CD4-positive, alpha-beta T cell (primary cell): ENCODE measurements at regions not wholly inside any gene's neighbourhood (a gene's known extent, or its start where the extent isn't known, plus 50 kb on each side); places are given as distances from the start of the nearest gene placed in this dataset.

Experiments
- ATAC-seq: fragments of 200-7000 bp; cut with Tn5 transposase; one replicate; pipeline ENCODE4 v1.10.0; 2022; ENCODE audit warnings: mild to moderate bottlenecking; ENCODE audit not compliant: poor library complexity
- CTCF ChIA-PET: fragments of 350-600 bp; sonication (Branson Sonifier 250); formaldehyde crosslinking; loops from one replicate; lab custom pipeline; 2021; ENCODE audit warnings: antibody characterized with exemption, inconsistent platforms; lab: Charles Lee
- POLR2A ChIA-PET: fragments of 350-600 bp; sonication (Branson Sonifier 250); formaldehyde crosslinking; loops from one replicate; lab custom pipeline; 2021; ENCODE audit warnings: antibody characterized with exemption, inconsistent platforms; lab: Charles Lee
- DNase-seq, 14 experiments: peaks; one replicate each; pipeline ENCODE4 v3.0.0-alpha.2; 2013 to 2020; ENCODE audit warnings: mixed read lengths in 2 of 14
- H3K27ac ChIP-seq, 2 donors: one replicate each; pipeline versions ENCODE4 v1.5.1 to v1.7.0; 2013; ENCODE audit warnings: low read length in 2 of 2, low read depth in 1 of 2, mild to moderate bottlenecking in 1 of 2
- H3K27me3 ChIP-seq, 2 experiments: 1 replicate in 1 of 2; 2 replicates in 1 of 2; pipeline versions ENCODE4 v1.6.1 to v1.7.0; 2013; ENCODE audit warnings: low read length in 2 of 2, control low read depth in 1 of 2, mild to moderate bottlenecking in 1 of 2, moderate library complexity in 1 of 2; ENCODE audit not compliant: insufficient read depth in 2 of 2, control insufficient read depth in 1 of 2
- H3K36me3 ChIP-seq: one replicate; pipeline ENCODE4 v1.6.1; 2013; ENCODE audit warnings: low read length, control low read depth; ENCODE audit not compliant: insufficient read depth
- H3K4me1 ChIP-seq: one replicate; pipeline ENCODE4 v1.6.1; 2013; ENCODE audit warnings: low read length, control low read depth; ENCODE audit not compliant: insufficient read depth
- H3K4me3 ChIP-seq: one replicate; pipeline ENCODE4 v1.5.1; 2013; ENCODE audit warnings: mild to moderate bottlenecking, low read length, moderate library complexity
- H3K9me3 ChIP-seq, 2 experiments: 1 replicate in 1 of 2; 2 replicates in 1 of 2; pipeline versions ENCODE4 v1.6.1 to v1.7.0; 2013; ENCODE audit warnings: low read length in 2 of 2, mild to moderate bottlenecking in 2 of 2, control low read depth in 1 of 2, moderate library complexity in 1 of 2; ENCODE audit not compliant: control insufficient read depth in 1 of 2, insufficient read depth in 1 of 2
- H3K27ac Mint-ChIP-seq: one replicate; pipeline ENCODE4 v1.8.0; 2020; ENCODE audit warnings: mixed read lengths
- H3K27me3 Mint-ChIP-seq: one replicate; pipeline ENCODE4 v1.8.0; 2021; ENCODE audit warnings: mixed read lengths
- H3K36me3 Mint-ChIP-seq: one replicate; pipeline ENCODE4 v1.8.0; 2021; ENCODE audit warnings: low read depth, mixed read lengths
- H3K4me1 Mint-ChIP-seq: one replicate; pipeline ENCODE4 v1.8.0; 2021; ENCODE audit warnings: low read depth, mixed read lengths
- H3K4me3 Mint-ChIP-seq: one replicate; pipeline ENCODE4 v1.8.0; 2020; ENCODE audit warnings: mild to moderate bottlenecking, mixed read lengths
- H3K9me3 Mint-ChIP-seq: one replicate; pipeline ENCODE4 v1.8.0; 2020; ENCODE audit warnings: mixed read lengths
- CTCF ChIP-seq: fragments of 200-600 bp; IDR thresholded peaks from one replicate; pipeline ENCODE4 v1.8.0; 2022; ENCODE audit warnings: antibody characterized with exemption, mild to moderate bottlenecking
- intact Hi-C, 2 experiments: fragments of 100-400 bp; cut with DNase I in 1 of 2; cut with micrococcal nuclease in 1 of 2; formaldehyde crosslinking; loops; one replicate each; pipeline versions ENCODE4 v1.15.1 to v1.9.0; 2023 to 2025; cut with DNase I, micrococcal nuclease

- H3K27ac Mint-ChIP-seq = no peak overlapping the region
These were observed 127.1 kb downstream of the SNX19 start for GRCh38 chr11:130789056-130789640.

GRCh38 chr11:130790689-130791088 lies 125.6 kb downstream of the SNX19 start:
- H3K9me3 Mint-ChIP-seq = no peaks in the 10 kb centered on the region
- H3K36me3 ChIP-seq = no peaks in the 10 kb centered on the region
- peaks cover 6 to 11% of the 10 kb centered on the region in 2 experiments for H3K9me3 ChIP-seq
- H3K4me3 ChIP-seq = no peak overlapping the region
- no peaks in the 10 kb centered on the region for H3K36me3 Mint-ChIP-seq
- intact Hi-C loops = no loop called here
- no peak for TF ChIP-seq CTCF
- no peak overlapping the region for H3K27ac Mint-ChIP-seq
- ChIA-PET CTCF (no interaction called here), POLR2A (no interaction called here)
- H3K4me3 Mint-ChIP-seq = no peak overlapping the region
- H3K27me3 Mint-ChIP-seq = peaks cover 31% of the 10 kb centered on the region
- DNase-seq (no peak), ATAC-seq (no peak)
- H3K27ac ChIP-seq = no peak overlapping the region
- peaks cover 0 to 9% of the 10 kb centered on the region in 2 experiments for H3K27me3 ChIP-seq
- H3K4me1 ChIP-seq = no peaks in the 10 kb centered on the region
- H3K4me1 Mint-ChIP-seq = no peaks in the 10 kb centered on the region

More at GRCh38 chr11:130789056-130789640, 127.1 kb downstream of the SNX19 start:
- no peaks in the 10 kb centered on the region for H3K4me1 ChIP-seq
- peaks cover 0 to 9% of the 10 kb centered on the region in 2 experiments for H3K27me3 ChIP-seq
- H3K27ac ChIP-seq = no peak overlapping the region
- no peaks in the 10 kb centered on the region for H3K4me1 Mint-ChIP-seq
- no peaks in the 10 kb centered on the region for H3K36me3 Mint-ChIP-seq
- peaks cover 31% of the 10 kb centered on the region for H3K27me3 Mint-ChIP-seq
- peaks cover 6 to 11% of the 10 kb centered on the region in 2 experiments for H3K9me3 ChIP-seq
- ChIA-PET CTCF (no interaction called here), POLR2A (no interaction called here)
- intact Hi-C loops = no loop called here
- H3K4me3 ChIP-seq = no peak overlapping the region
- ATAC-seq (no peak), DNase-seq (no peak)
- no peak overlapping the region for H3K4me3 Mint-ChIP-seq
- no peaks in the 10 kb centered on the region for H3K9me3 Mint-ChIP-seq
- no peaks in the 10 kb centered on the region for H3K36me3 ChIP-seq
- TF ChIP-seq CTCF = no peak

GRCh38 chr11:130792772-130793171 lies 123.5 kb downstream of the SNX19 start:
- TF ChIP-seq CTCF = no peak
- peaks cover 6 to 11% of the 10 kb centered on the region in 2 experiments for H3K9me3 ChIP-seq
- no peaks in the 10 kb centered on the region for H3K4me1 Mint-ChIP-seq
- DNase-seq (no peak), ATAC-seq (no peak)
- H3K4me1 ChIP-seq = no peaks in the 10 kb centered on the region
- POLR2A ChIA-PET = no interaction called here
- H3K27ac Mint-ChIP-seq = no peak overlapping the region
- no peaks in the 10 kb centered on the region for H3K36me3 ChIP-seq
- H3K4me3 ChIP-seq = no peak overlapping the region
- no peaks in the 10 kb centered on the region for H3K9me3 Mint-ChIP-seq
- H3K27ac ChIP-seq = no peak overlapping the region
- H3K27me3 Mint-ChIP-seq = peaks cover 31% of the 10 kb centered on the region
- CTCF ChIA-PET = no interaction called here
- H3K36me3 Mint-ChIP-seq = no peaks in the 10 kb centered on the region
- peaks cover 0 to 5% of the 10 kb centered on the region in 2 experiments for H3K27me3 ChIP-seq
- intact Hi-C loops = no loop called here
- H3K4me3 Mint-ChIP-seq = no peak overlapping the region
